HG02759 (cell line): ENCODE measurements at regions not wholly inside any gene's neighbourhood (a gene's known extent, or its start where the extent isn't known, plus 50 kb on each side); places are given as distances from the start of the nearest gene placed in this dataset.

Experiments used
- ATAC-seq: cut with Tn5 transposase; IDR thresholded peaks from one replicate; pipeline ENCODE4 v1.9.1; 2021; ENCODE audit warnings: mild to moderate bottlenecking, moderate library complexity; ENCODE audit not compliant: unreplicated experiment

- ATAC-seq = no peak
Observed at GRCh38 chr10:57963546-57963945, 304.1 kb downstream of the IPMK start.

- no peak for ATAC-seq
Observed at GRCh38 chr10:57962839-57963238, 304.9 kb downstream of the IPMK start.

- ATAC-seq = no peak
Observed at GRCh38 chr10:57961487-57961886, 306.2 kb downstream of the IPMK start.

- ATAC-seq = no peak
Observed at GRCh38 chr10:57960406-57960805, 307.3 kb downstream of the IPMK start.

GRCh38 chr10:57959318-57960006, 308.2 kb downstream of the IPMK start:
- no peak for ATAC-seq

- no peak for ATAC-seq
Observed at GRCh38 chr10:57955076-57955475, 312.6 kb downstream of the IPMK start.

- ATAC-seq = no peak
Observed at GRCh38 chr10:57952741-57953140, 315.0 kb downstream of the IPMK start.

- ATAC-seq = no peak
Observed at GRCh38 chr10:57950442-57950974, 317.2 kb downstream of the IPMK start.

GRCh38 chr10:57948796-57949195, 318.9 kb downstream of the IPMK start:
- ATAC-seq = no peak

- ATAC-seq = no peak
Observed at GRCh38 chr10:57946833-57947232, 320.9 kb downstream of the IPMK start.

- ATAC-seq = no peak
Observed at GRCh38 chr10:57943701-57944100, 324.0 kb downstream of the IPMK start.

GRCh38 chr10:57925045-57925444, 342.6 kb downstream of the IPMK start:
- no peak for ATAC-seq

- no peak for ATAC-seq
Observed at GRCh38 chr10:57921140-57921539, 346.6 kb downstream of the IPMK start.

- no peak for ATAC-seq
Observed at GRCh38 chr10:57919864-57920263, 347.8 kb downstream of the IPMK start.

- ATAC-seq = no peak
Observed at GRCh38 chr10:57917019-57917418, 350.7 kb downstream of the IPMK start.

GRCh38 chr10:57905861-57906260, 361.8 kb downstream of the IPMK start:
- no peak for ATAC-seq

GRCh38 chr10:57905010-57905409, 362.7 kb downstream of the IPMK start:
- no peak for ATAC-seq

- no peak for ATAC-seq
Observed at GRCh38 chr10:57898231-57898630, 369.5 kb downstream of the IPMK start.

GRCh38 chr10:57897611-57898010, 370.1 kb downstream of the IPMK start:
- ATAC-seq = no peak

- no peak for ATAC-seq
Observed at GRCh38 chr10:57894361-57894760, 373.3 kb downstream of the IPMK start.

- no peak for ATAC-seq
Observed at GRCh38 chr10:57891201-57892006, 376.3 kb downstream of the IPMK start.

- ATAC-seq = no peak
Observed at GRCh38 chr10:57890691-57891090, 377.0 kb downstream of the IPMK start.
